GM21367 (cell line): ENCODE measurements at regions not wholly inside any gene's neighbourhood (a gene's known extent, or its start where the extent isn't known, plus 50 kb on each side); places are given as distances from the start of the nearest gene placed in this dataset.
"Not testable (repeated sequence)": the region's sequence is repeated elsewhere in the genome, so short reads cannot be mapped to it uniquely, and the experiment has no call there.

Experiments
- ATAC-seq: cut with Tn5 transposase; IDR thresholded peaks from one replicate; pipeline ENCODE4 v1.9.1; 2021; ENCODE audit not compliant: unreplicated experiment

- ATAC-seq, result no peak
Measured at GRCh38 chr9:102405218-102405867, 589.8 kb upstream of the CYLC2 start.

GRCh38 chr9:102403514-102403913 is 591.6 kb upstream of the CYLC2 start:
- ATAC-seq, result no peak

DNA sequence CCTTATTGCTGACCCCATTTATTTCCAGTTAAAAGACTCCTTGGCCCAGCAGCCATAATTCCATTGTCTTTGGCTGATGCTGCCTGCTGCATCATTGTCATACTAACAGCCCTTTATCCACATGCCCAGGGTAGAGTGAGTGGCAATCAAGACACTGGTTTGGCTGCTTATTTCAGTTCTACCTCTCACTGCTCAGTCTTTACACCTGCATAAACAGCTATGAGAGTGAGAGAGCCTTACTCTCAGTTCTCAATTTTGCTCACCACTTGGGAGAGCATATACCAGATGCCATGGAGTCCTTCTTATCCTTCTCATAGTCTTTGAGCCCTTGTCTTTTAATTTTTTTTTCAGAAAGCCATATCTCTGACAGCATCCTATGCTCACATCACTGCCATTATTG is 596.9 kb upstream of the CYLC2 start:
- ATAC-seq, result no peak

DNA sequence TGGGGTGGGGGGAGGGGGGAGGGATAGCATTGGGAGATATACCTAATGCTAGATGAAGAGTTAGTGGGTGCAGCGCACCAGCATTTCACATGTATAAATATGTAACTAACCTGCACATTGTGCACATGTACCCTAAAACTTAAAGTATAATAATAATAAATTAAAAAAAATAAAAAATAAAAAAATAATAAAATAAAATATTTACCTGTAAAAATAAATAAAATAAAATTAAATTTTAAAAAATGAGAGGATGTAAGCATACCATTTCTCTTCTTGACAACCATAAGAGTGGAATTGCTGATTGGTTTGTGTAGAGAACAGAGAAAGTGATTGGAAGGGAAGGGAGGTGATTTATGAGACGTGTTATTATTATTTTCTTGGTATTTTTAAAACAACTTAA is 609.5 kb upstream of the CYLC2 start:
- not testable (repeated sequence) for ATAC-seq

DNA sequence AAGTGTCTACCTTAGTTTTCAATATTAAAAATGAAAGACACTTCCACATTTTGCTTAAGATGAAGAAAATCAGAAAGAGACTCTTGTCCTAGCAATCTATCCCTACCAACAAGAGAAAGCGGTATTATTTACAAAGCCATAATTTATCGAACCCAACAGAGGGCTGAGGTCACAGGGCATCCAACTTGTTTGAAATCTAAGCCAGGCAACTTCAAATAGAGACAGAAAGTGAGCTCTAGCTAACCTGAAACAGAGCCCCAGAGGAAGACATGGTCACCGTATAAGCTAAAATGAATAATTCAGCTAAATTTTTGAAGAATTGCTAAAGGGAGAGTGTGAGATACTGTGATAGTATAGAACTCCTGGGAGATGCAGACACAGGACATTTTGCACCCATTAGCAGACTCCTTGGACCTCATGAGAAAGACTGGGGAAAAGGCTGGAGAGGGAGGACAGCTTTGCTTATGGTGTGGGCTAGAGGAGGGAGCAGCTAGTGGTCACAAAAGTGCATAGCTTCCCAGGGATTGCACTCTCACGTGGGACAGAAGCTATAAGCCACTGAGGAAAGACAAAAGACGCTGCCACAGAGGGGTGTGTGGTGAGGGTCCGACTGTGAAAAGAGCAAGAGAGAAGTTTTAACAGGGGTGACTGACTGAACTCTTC is 624.2 kb upstream of the GRIN3A start:
- ATAC-seq, result no peak

DNA sequence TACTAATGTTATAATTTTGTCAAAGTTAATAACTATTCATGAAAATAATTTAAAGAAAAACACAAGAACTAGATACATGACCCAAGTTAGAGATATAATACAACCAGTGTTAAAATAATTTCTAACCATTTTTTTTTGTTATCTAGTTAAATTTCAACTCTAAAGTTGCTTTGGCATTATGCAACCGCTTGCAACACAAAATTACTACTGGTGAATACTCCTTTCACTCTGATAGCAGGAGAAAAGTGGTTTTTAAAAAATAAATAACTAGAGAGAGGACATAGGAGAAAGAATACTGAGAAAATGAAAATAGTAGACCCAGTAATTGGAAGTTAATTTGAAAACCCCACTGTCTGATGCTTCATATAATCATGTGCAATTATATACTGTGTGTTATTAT is 622.4 kb upstream of the GRIN3A start:
- ATAC-seq, result no peak

GRCh38 chr9:102355982-102356381 is 617.5 kb upstream of the GRIN3A start:
- ATAC-seq, result no peak

DNA sequence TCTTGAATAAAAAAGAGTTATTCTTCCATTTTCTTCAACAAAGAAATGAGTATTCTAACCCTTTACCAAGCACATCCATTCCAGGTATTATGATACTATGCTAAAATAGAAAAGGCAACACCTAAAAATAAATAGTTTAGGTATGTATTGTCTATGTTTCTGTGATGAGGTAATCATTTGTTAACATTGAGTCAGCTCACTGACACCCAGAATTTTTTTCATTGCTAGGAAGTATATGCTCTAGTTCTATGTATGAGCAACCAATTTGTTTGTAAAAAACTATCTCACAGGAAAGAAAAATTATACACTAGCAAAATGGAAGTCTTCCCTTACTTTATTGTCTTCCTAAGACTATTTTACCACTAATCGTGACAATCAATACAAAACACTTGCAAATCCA is 615.6 kb upstream of the GRIN3A start:
- no peak for ATAC-seq

GRCh38 chr9:102337471-102337870 is 599.0 kb upstream of the GRIN3A start:
- ATAC-seq, result not testable (repeated sequence)

GRCh38 chr9:102309379-102309778 is 570.9 kb upstream of the GRIN3A start:
- no peak for ATAC-seq

GRCh38 chr9:102295188-102295587 is 556.7 kb upstream of the GRIN3A start:
- ATAC-seq, result no peak

DNA sequence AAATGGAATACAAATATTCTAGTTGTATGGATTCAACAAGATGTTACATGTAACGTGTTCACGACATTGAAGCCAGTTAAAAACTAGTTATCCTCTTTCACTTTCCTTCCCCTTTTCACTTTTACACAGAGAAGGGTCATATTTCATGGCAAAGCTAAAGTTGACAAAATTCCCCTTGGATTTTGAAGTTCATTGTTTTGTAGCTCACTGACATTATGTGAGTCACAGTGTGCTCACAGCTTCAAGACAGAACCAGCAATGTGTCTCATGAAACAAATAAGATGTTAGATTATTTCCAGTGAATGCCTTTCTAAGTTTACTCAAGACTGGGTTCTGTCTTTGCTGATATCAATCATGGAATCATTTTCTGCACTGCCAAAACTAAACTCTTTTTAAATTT is 535.5 kb upstream of the GRIN3A start:
- ATAC-seq, result no peak

DNA sequence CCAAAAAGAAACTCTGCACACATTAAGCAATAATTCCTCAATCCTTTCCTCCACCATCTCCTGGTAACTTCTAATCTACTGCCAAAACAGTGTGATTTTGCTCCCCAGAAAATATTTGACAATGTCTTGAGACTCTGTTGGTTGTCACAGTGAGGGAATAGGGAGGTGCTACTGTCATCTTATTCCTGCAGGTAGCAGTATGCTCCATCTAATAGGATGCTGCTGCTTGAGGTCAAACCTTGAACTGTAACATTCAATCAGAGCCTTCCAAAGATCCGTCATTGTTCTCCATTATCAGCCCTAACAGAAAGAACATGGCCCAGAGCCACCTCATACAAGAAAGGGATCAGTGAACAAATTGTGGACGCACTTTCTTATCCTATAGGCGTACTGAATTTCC is 514.7 kb upstream of the GRIN3A start:
- no peak for ATAC-seq

- ATAC-seq, result no peak
Measured at GRCh38 chr9:102244916-102245315, 506.5 kb upstream of the GRIN3A start.

- ATAC-seq, result no peak
Measured at GRCh38 chr9:102237520-102237919, 499.1 kb upstream of the GRIN3A start.

GRCh38 chr9:102237094-102237493 is 498.6 kb upstream of the GRIN3A start:
- no peak for ATAC-seq

DNA sequence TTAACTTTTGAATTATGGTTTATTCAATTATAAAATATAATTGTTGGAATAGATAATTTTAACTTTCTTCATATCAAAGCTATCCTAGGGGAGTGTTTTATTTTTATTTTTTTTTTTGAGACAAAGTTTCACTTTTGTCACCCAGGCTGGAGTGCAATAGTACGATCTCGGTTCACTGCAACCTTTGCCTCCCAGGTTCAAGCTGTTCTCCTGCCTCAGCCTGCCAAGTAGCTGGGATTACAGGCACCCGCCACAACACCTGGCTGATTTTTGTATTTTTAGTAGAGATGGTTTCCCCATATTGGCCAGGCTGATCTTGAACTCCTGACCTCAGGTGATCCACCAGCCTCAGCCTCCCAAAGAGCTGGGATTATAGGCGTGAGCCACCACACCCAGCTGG is 489.0 kb upstream of the GRIN3A start:
- ATAC-seq, result not testable (repeated sequence)

GRCh38 chr9:102225841-102226441 is 487.5 kb upstream of the GRIN3A start:
- ATAC-seq, result no peak

- ATAC-seq, result not testable (repeated sequence)
Measured at GRCh38 chr9:102223320-102224136, 485.1 kb upstream of the GRIN3A start.

- ATAC-seq, result no peak
Measured at GRCh38 chr9:102209176-102209575, 470.7 kb upstream of the GRIN3A start.

- ATAC-seq, result no peak
Measured at GRCh38 chr9:102206432-102206831, 468.0 kb upstream of the GRIN3A start.

GRCh38 chr9:102205251-102205650 is 466.8 kb upstream of the GRIN3A start:
- ATAC-seq, result no peak
